Thyroid gland (tissue), 4 donors: ENCODE measurements at regions not wholly inside any gene's neighbourhood (a gene's known extent, or its start where the extent isn't known, plus 50 kb on each side); places are given as distances from the start of the nearest gene placed in this dataset.
A peak's percentile ranks its signal among the peaks of the same experiment; 100 is the strongest.

ENCODE experiments used
- DNase-seq, 2 donors: peaks; one replicate each; pipeline ENCODE4 v3.0.0-alpha.2; 2019
- H3K27ac ChIP-seq, 3 donors: fragments of 200-600 bp; sonication (generic); 1 replicate in 2 of 3; 2 replicates in 1 of 3; pipeline ENCODE4 v1.5.1; 2016 to 2019; ENCODE audit warnings: mild to moderate bottlenecking in 1 of 3, moderate library complexity in 1 of 3
- H3K27me3 ChIP-seq: fragments of 200-600 bp; sonication (generic); one replicate; pipeline ENCODE4 v1.5.1; 2019
- H3K36me3 ChIP-seq, 2 donors: fragments of 200-600 bp; sonication (generic); one replicate each; pipeline ENCODE4 v1.5.1; 2016 to 2019
- H3K4me1 ChIP-seq, 2 donors: fragments of 200-600 bp; sonication (generic); one replicate each; pipeline ENCODE4 v1.5.1; 2017 to 2019
- H3K4me3 ChIP-seq, 3 donors: fragments of 200-600 bp; sonication (generic); replicated peaks in 1 of 3; 1 replicate in 2 of 3; 2 replicates in 1 of 3; pipeline ENCODE4 v1.5.1; 2016; ENCODE audit warnings: mild to moderate bottlenecking in 1 of 3
- H3K9me3 ChIP-seq: fragments of 200-600 bp; sonication (generic); one replicate; pipeline ENCODE4 v1.5.1; 2017
- POLR2A ChIP-seq, 2 donors: fragments of 450-650 bp; IDR thresholded peaks; one replicate each; pipeline ENCODE4 v1.6.1; 2017; ENCODE audit warnings: antibody characterized with exemption in 2 of 2, mild to moderate bottlenecking in 2 of 2, moderate library complexity in 1 of 2
- WGBS, 2 donors: methylation state at CpG; one replicate each; pipeline ENCODE4 v1.1.5; 2017; 5-methylcytosine and 5-hydroxymethylcytosine counted together
- intact Hi-C: fragments of 100-400 bp; cut with DNase I; formaldehyde crosslinking; loops from one replicate; pipeline ENCODE4 v1.15.1; 2023
- TF ChIP-seq, protein P1 (sequence below), 6 experiments: fragments of 200-600 bp in 3 of 6; fragments of 450-650 bp in 3 of 6; sonication (generic) in 3 of 6; IDR thresholded peaks; one replicate each; pipeline ENCODE4 v1.5.1; 2016 to 2019; ENCODE audit warnings: antibody characterized with exemption in 6 of 6, mild to moderate bottlenecking in 2 of 6, inconsistent platforms in 1 of 6, moderate library complexity in 1 of 6

GRCh38 chr17:77444984-77445759 lies 304.4 kb downstream of the SEC14L1 start:
- Histone ChIP-seq H3K36me3 (no peaks in the 10 kb centered on the region), H3K27me3 (no peaks in the 10 kb centered on the region), H3K4me3 (no peak overlapping the region), H3K27ac (peak overlapping the region; percentile 44 to 61 (median 45)), H3K4me1 (peaks cover 24 to 51% of the 10 kb centered on the region in 2 donors), H3K9me3 (no peaks in the 10 kb centered on the region)
- 61 to 75% methylated on average over 15 of the region's 15 CpGs for WGBS, 2 donors
- no peak for TF ChIP-seq POLR2A (IDR thresholded peaks at IDR 0.05)
- TF ChIP-seq, protein P1, sequence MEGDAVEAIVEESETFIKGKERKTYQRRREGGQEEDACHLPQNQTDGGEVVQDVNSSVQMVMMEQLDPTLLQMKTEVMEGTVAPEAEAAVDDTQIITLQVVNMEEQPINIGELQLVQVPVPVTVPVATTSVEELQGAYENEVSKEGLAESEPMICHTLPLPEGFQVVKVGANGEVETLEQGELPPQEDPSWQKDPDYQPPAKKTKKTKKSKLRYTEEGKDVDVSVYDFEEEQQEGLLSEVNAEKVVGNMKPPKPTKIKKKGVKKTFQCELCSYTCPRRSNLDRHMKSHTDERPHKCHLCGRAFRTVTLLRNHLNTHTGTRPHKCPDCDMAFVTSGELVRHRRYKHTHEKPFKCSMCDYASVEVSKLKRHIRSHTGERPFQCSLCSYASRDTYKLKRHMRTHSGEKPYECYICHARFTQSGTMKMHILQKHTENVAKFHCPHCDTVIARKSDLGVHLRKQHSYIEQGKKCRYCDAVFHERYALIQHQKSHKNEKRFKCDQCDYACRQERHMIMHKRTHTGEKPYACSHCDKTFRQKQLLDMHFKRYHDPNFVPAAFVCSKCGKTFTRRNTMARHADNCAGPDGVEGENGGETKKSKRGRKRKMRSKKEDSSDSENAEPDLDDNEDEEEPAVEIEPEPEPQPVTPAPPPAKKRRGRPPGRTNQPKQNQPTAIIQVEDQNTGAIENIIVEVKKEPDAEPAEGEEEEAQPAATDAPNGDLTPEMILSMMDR (IDR thresholded peaks at IDR 0.05) = no peak
- intact Hi-C loops = no loop called here
- peak in 1 of 2 donors; percentile 39 for DNase-seq

DNA sequence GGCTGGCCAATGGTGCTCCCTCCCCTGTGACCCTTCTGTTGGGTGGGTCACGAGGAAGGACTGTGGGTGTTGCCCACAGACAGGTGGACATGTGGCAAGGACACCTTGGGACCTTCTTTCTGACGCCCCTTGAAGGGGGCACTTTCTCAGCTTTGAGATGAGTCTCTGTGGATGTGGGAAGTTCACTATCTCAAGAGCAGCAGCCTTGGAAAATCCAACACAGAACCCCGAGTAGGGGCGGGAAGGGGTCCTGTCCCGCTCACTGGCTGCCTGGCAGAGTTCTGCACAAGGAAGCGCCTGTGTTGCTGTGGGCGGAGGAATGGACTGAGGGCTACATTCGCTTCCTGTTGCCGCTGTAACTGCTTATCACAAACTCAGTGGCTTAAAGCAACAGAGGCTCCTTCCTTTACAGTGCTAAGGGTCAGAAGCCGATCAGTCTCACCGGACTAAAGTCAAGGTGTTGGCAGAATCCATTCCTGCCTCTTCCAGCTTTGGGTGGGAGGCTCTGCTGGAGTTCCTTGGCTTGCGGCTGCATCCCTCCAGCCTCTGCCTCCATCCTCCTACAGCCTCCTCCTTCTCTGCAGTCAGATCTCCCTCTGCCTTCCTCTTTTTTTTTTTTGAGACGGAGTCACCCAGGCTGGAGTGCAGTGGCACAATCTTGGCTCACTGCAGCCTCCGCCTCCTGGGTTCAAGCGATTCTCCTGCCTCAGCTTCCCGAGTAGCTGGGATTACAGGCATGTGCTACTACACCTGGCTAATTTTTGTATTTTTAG lies 305.2 kb downstream of the SEC14L1 start:
- no peaks in the 10 kb centered on the region for H3K9me3 ChIP-seq
- H3K4me3 ChIP-seq = no peak overlapping the region
- 75 to 78% methylated on average over 14 to 16 of the region's 16 CpGs for WGBS, 2 donors
- H3K36me3 ChIP-seq = no peaks in the 10 kb centered on the region
- peaks cover 27 to 51% of the 10 kb centered on the region in 2 donors for H3K4me1 ChIP-seq
- H3K27ac ChIP-seq = peak overlapping the region; percentile 44 to 46 (median 45)
- intact Hi-C loops = no loop called here
- no peak for DNase-seq
- no peak for TF ChIP-seq POLR2A (IDR thresholded peaks at IDR 0.05)
- H3K27me3 ChIP-seq = no peaks in the 10 kb centered on the region

- H3K4me1 ChIP-seq = peaks cover 27 to 53% of the 10 kb centered on the region in 2 donors
- H3K27me3 ChIP-seq = no peaks in the 10 kb centered on the region
- H3K27ac ChIP-seq = no peak overlapping the region
- H3K36me3 ChIP-seq = no peaks in the 10 kb centered on the region
- H3K4me3 ChIP-seq = no peak overlapping the region
- DNase-seq = no peak
- no peak for TF ChIP-seq POLR2A (IDR thresholded peaks at IDR 0.05)
- TF ChIP-seq, protein P1 (IDR thresholded peaks at IDR 0.05) = no peak
- H3K9me3 ChIP-seq = no peaks in the 10 kb centered on the region
- intact Hi-C loops = no loop called here
- WGBS, 2 donors = 79 to 82% methylated on average over 20 of the region's 20 CpGs
Measured at GRCh38 chr17:77446940-77447634, 306.3 kb downstream of the SEC14L1 start.

DNA sequence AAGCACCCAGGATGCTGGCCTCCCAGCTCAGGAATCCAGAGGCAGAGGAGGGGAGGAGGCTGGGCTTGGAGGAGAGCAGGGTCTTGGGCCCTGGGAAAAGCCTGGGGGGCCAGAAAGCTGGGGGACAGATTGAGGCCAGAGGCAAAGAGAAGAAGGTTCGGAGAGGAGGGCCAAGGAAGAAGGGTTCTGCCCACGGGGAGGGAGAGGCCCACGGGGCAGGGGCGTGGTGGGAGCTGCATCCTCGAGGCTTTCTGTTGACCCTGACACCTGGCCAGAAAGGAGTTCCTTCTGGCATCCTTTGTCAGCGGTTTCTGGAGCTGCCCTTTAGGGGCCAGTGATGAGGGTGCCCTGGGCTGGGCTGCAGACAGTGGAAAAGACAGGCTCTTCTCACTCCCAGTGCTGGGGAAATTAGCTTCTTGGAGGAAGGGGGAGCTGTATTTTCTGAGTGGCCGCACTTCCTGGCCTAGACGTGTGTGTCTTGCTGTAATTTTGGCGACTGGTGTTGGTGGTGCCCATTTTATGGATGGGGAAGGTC lies 308.7 kb downstream of the SEC14L1 start:
- Histone ChIP-seq H3K27me3 (no peaks in the 10 kb centered on the region), H3K4me3 (no peak overlapping the region), H3K27ac (peak overlapping the region in 2 of 3 donors; percentile 43 to 64), H3K9me3 (no peaks in the 10 kb centered on the region), H3K36me3 (no peaks in the 10 kb centered on the region), H3K4me1 (peaks cover 30 to 63% of the 10 kb centered on the region in 2 donors)
- intact Hi-C loops = no loop called here
- no peak for DNase-seq
- WGBS, 2 donors = 58 to 61% methylated on average over 9 of the region's 9 CpGs
- TF ChIP-seq, protein P1 (IDR thresholded peaks at IDR 0.05) = no peak
- no peak for TF ChIP-seq POLR2A (IDR thresholded peaks at IDR 0.05)
